ENCODE measurements at regions not wholly inside any gene's neighbourhood (a gene's known extent, or its start where the extent isn't known, plus 50 kb on each side); places are given as distances from the start of the nearest gene placed in this dataset.

GRCh38 chr5:101437351-101437750 is 534.3 kb upstream of the ST8SIA4 start:
- TF ChIP-seq, protein P1, sequence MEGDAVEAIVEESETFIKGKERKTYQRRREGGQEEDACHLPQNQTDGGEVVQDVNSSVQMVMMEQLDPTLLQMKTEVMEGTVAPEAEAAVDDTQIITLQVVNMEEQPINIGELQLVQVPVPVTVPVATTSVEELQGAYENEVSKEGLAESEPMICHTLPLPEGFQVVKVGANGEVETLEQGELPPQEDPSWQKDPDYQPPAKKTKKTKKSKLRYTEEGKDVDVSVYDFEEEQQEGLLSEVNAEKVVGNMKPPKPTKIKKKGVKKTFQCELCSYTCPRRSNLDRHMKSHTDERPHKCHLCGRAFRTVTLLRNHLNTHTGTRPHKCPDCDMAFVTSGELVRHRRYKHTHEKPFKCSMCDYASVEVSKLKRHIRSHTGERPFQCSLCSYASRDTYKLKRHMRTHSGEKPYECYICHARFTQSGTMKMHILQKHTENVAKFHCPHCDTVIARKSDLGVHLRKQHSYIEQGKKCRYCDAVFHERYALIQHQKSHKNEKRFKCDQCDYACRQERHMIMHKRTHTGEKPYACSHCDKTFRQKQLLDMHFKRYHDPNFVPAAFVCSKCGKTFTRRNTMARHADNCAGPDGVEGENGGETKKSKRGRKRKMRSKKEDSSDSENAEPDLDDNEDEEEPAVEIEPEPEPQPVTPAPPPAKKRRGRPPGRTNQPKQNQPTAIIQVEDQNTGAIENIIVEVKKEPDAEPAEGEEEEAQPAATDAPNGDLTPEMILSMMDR (IDR thresholded peaks at IDR 0.05): no peak
- TF ChIP-seq POLR2AphosphoS5 (IDR thresholded peaks at IDR 0.05): no peak
- TF ChIP-seq POLR2A (IDR thresholded peaks at IDR 0.05): no peak
- TF ChIP-seq EP300 (IDR thresholded peaks at IDR 0.05): no peak

Measured in suprapubic skin (tissue), 4 donors.